Panc1 (cell line): ENCODE measurements at regions not wholly inside any gene's neighbourhood (a gene's known extent, or its start where the extent isn't known, plus 50 kb on each side); places are given as distances from the start of the nearest gene placed in this dataset.

Experiments used
- ATAC-seq: fragments of 200-7000 bp; cut with Tn5 transposase; 2 replicates; pipeline ENCODE4 v1.9.1; 2020; ENCODE audit warnings: mild to moderate bottlenecking, moderate library complexity
- BruUV-seq: library from RNA; stranded (reverse); fragments of 400-500 nt; replicated peaks from 2 replicates; lab custom pipeline; 2021; lab: Mats Ljungman, UMichigan
- CTCF ChIA-PET: fragments of 300-600 bp; sonication (Branson Sonifier 250); formaldehyde crosslinking; loops from one replicate; lab custom pipeline; 2022; ENCODE audit warnings: antibody characterized with exemption; lab: Charles Lee
- POLR2A ChIA-PET: fragments of 300-600 bp; sonication (Branson Sonifier 250); formaldehyde crosslinking; loops from one replicate; lab custom pipeline; 2022; ENCODE audit warnings: antibody characterized with exemption; lab: Charles Lee
- DNase-seq: peaks from one replicate; pipeline ENCODE4 v3.0.0-alpha.2; 2010; ENCODE audit warnings: low read depth, low spot score
- H3K27ac ChIP-seq: 2 replicates; pipeline ENCODE4 v1.5.1; 2011; ENCODE audit warnings: mild to moderate bottlenecking, low read length, inconsistent platforms
- H3K27me3 ChIP-seq: fragments of 200-500 bp; sonication (Bioruptor generic); 2 replicates; pipeline ENCODE4 v1.6.0; 2014; ENCODE audit warnings: low read length, inconsistent platforms; ENCODE audit not compliant: control insufficient read depth, insufficient read depth
- H3K36me3 ChIP-seq: fragments of 200-500 bp; sonication (Bioruptor generic); 2 replicates; pipeline ENCODE4 v1.5.1; 2014; ENCODE audit warnings: inconsistent platforms, mild to moderate bottlenecking, low read length, moderate library complexity; ENCODE audit not compliant: control insufficient read depth, insufficient read depth
- H3K4me1 ChIP-seq: 2 replicates; pipeline ENCODE4 v1.5.1; 2011; ENCODE audit warnings: inconsistent platforms, mild to moderate bottlenecking, low read length, moderate library complexity; ENCODE audit not compliant: control insufficient read depth, insufficient read depth
- H3K4me3 ChIP-seq, 2 experiments: 2 replicates each; pipeline ENCODE4 v1.5.1; 2011 to 2012; ENCODE audit warnings: low read depth in 2 of 2, low read length in 2 of 2, mild to moderate bottlenecking in 2 of 2, inconsistent platforms in 1 of 2, moderate library complexity in 1 of 2
- H3K9me3 ChIP-seq: fragments of 200-500 bp; sonication (Bioruptor generic); 2 replicates; pipeline ENCODE4 v1.5.1; 2014; ENCODE audit warnings: low read depth, mild to moderate bottlenecking, inconsistent platforms, low read length, moderate library complexity; ENCODE audit not compliant: control insufficient read depth, insufficient read depth
- CTCF ChIP-seq: fragments of 450-650 bp; IDR thresholded peaks from 2 replicates; pipeline ENCODE4 v1.5.1; 2017; ENCODE audit warnings: mild to moderate bottlenecking
- POLR2AphosphoS5 ChIP-seq: IDR thresholded peaks from 2 replicates; pipeline ENCODE4 v1.6.1; 2012; ENCODE audit warnings: mild to moderate bottlenecking, low read depth, low read length, moderate library complexity
- REST ChIP-seq, 2 experiments: IDR thresholded peaks; 2 replicates each; pipeline ENCODE4 v1.6.1; 2011 to 2012; ENCODE audit warnings: low read depth in 2 of 2, control low read depth in 1 of 2, low read length in 1 of 2, mild to moderate bottlenecking in 1 of 2, moderate library complexity in 1 of 2; ENCODE audit not compliant: insufficient read depth in 1 of 2
- SIN3A ChIP-seq: IDR thresholded peaks from 2 replicates; pipeline ENCODE4 v1.6.1; 2012; ENCODE audit warnings: low read depth, mild to moderate bottlenecking, low read length, moderate library complexity, borderline replicate concordance; ENCODE audit not compliant: insufficient read depth
- TCF7L2 ChIP-seq: IDR thresholded peaks from 2 replicates; pipeline ENCODE4 v1.6.1; 2011; ENCODE audit warnings: mild to moderate bottlenecking, low read depth, low read length, inconsistent platforms
- in situ Hi-C: cut with HindIII; loops from 2 replicates; pipeline ENCODE4 v1.10.0; 2016; ENCODE audit warnings: low sequenced_read_pairs, low pct_unique_long_range_greater_than_20kb
- intact Hi-C: fragments of 100-400 bp; cut with micrococcal nuclease; formaldehyde crosslinking; loops from one replicate; pipeline ENCODE4 v1.10.0; 2022; ENCODE audit not compliant: unreplicated experiment

GRCh38 chr10:33993917-33994316 lies 659.5 kb upstream of the NRP1 start:
- in situ Hi-C loops (no loop called here), intact Hi-C loops (no loop called here)
- H3K36me3 ChIP-seq: no peaks in the 10 kb centered on the region; the same call in 1 of the 2 replicates
- no peak for DNase-seq
- TF ChIP-seq REST (IDR thresholded peaks at IDR 0.05; ENCODE audit: insufficient read depth in 1 of 2, low read depth in 2 of 2, low read length in 1 of 2) (no peak), SIN3A (no peak), CTCF (no peak)
- H3K4me3 ChIP-seq: no peak overlapping the region
- no peaks in the 10 kb centered on the region for H3K4me1 ChIP-seq
- ChIA-PET POLR2A (no interaction called here), CTCF (no interaction called here)
- H3K27me3 ChIP-seq: no peaks in the 10 kb centered on the region
- H3K27ac ChIP-seq: no peak overlapping the region
- BruUV-seq: no TSS peak
- H3K9me3 ChIP-seq: no peaks in the 10 kb centered on the region
- ATAC-seq: no peak

- no peaks in the 10 kb centered on the region for H3K9me3 ChIP-seq
- TF ChIP-seq CTCF (no peak), SIN3A (no peak), REST (IDR thresholded peaks at IDR 0.05; ENCODE audit: insufficient read depth in 1 of 2, low read depth in 2 of 2, low read length in 1 of 2) (no peak), TCF7L2 (no peak), POLR2AphosphoS5 (no peak)
- BruUV-seq: no TSS peak
- ChIA-PET POLR2A (no interaction called here), CTCF (no interaction called here)
- H3K27ac ChIP-seq: no peak overlapping the region
- ATAC-seq (no peak), DNase-seq (no peak)
- no peak overlapping the region for H3K4me3 ChIP-seq
- no peaks in the 10 kb centered on the region for H3K27me3 ChIP-seq
- in situ Hi-C loops (no loop called here), intact Hi-C loops (no loop called here)
- no peaks in the 10 kb centered on the region for H3K4me1 ChIP-seq
- no peaks in the 10 kb centered on the region; the same call in 1 of the 2 replicates for H3K36me3 ChIP-seq
Measured at GRCh38 chr10:33991924-33992323, 657.5 kb upstream of the NRP1 start.
